Neural progenitor cell (in vitro differentiated cells): ENCODE measurements at regions not wholly inside any gene's neighbourhood (a gene's known extent, or its start where the extent isn't known, plus 50 kb on each side); places are given as distances from the start of the nearest gene placed in this dataset.
"Not testable (repeated sequence)": the region's sequence is repeated elsewhere in the genome, so short reads cannot be mapped to it uniquely, and the experiment has no call there.

ENCODE experiments used
- DNase-seq: peaks from one replicate; pipeline ENCODE4 v3.0.0-alpha.2; 2016; ENCODE audit warnings: low spot score
- H2AFZ ChIP-seq: fragments of 200-600 bp; sonication (generic); replicated peaks from 2 replicates; pipeline ENCODE4 v1.6.1; 2016; ENCODE audit warnings: antibody characterized with exemption
- H3F3A ChIP-seq: fragments of 200-600 bp; sonication (generic); 2 replicates; pipeline ENCODE4 v1.6.1; 2016; ENCODE audit warnings: antibody characterized with exemption, low read depth
- H3K27ac ChIP-seq: fragments of 200-600 bp; sonication (generic); 2 replicates; pipeline ENCODE4 v1.5.1; 2016; ENCODE audit warnings: mild to moderate bottlenecking
- H3K27me3 ChIP-seq: fragments of 200-600 bp; sonication (generic); 2 replicates; pipeline ENCODE4 v1.6.1; 2016; ENCODE audit warnings: mild to moderate bottlenecking, moderate library complexity
- H3K36me3 ChIP-seq: fragments of 200-600 bp; sonication (generic); 2 replicates; pipeline ENCODE4 v1.5.1; 2016
- H3K4me1 ChIP-seq: fragments of 200-600 bp; sonication (generic); 2 replicates; pipeline ENCODE4 v1.6.1; 2016; ENCODE audit warnings: mixed run types
- H3K4me2 ChIP-seq: fragments of 200-600 bp; sonication (generic); 2 replicates; pipeline ENCODE4 v1.6.1; 2016
- H3K4me3 ChIP-seq: fragments of 200-600 bp; sonication (generic); 2 replicates; pipeline ENCODE4 v1.5.1; 2016
- H3K79me2 ChIP-seq: fragments of 200-600 bp; sonication (generic); 2 replicates; pipeline ENCODE4 v1.6.1; 2016; ENCODE audit warnings: low read depth
- H3K9ac ChIP-seq: fragments of 200-600 bp; sonication (generic); 2 replicates; pipeline ENCODE4 v1.6.1; 2016
- H3K9me3 ChIP-seq: fragments of 200-600 bp; sonication (generic); 2 replicates; pipeline ENCODE4 v1.5.1; 2016; ENCODE audit warnings: low read depth
- H4K20me1 ChIP-seq: fragments of 200-600 bp; sonication (generic); 2 replicates; pipeline ENCODE4 v1.6.1; 2016; ENCODE audit warnings: low read depth
- H3K27ac Mint-ChIP-seq: 3 replicates; pipeline ENCODE4 v1.8.0; 2021; ENCODE audit warnings: mixed read lengths
- H3K27me3 Mint-ChIP-seq: 2 replicates; pipeline ENCODE4 v1.8.0; 2022; ENCODE audit warnings: low read depth, mild to moderate bottlenecking, inconsistent platforms, moderate library complexity, mixed read lengths; ENCODE audit not compliant: insufficient read depth
- H3K36me3 Mint-ChIP-seq: 3 replicates; pipeline ENCODE4 v1.8.0; 2021; ENCODE audit warnings: mixed read lengths
- H3K4me1 Mint-ChIP-seq: 3 replicates; pipeline ENCODE4 v1.8.0; 2021; ENCODE audit warnings: mixed read lengths
- H3K4me3 Mint-ChIP-seq: 3 replicates; pipeline ENCODE4 v1.8.0; 2021; ENCODE audit warnings: mild to moderate bottlenecking, moderate library complexity, mixed read lengths
- H3K9me3 Mint-ChIP-seq: 3 replicates; pipeline ENCODE4 v1.8.0; 2020; ENCODE audit warnings: mixed read lengths
- EZH2 ChIP-seq: fragments of 200-600 bp; sonication (generic); IDR thresholded peaks from 2 replicates; pipeline ENCODE4 v1.6.1; 2017; ENCODE audit warnings: antibody characterized with exemption, mild to moderate bottlenecking, moderate library complexity
- EZH2phosphoT487 ChIP-seq: fragments of 200-600 bp; sonication (generic); IDR thresholded peaks from 2 replicates; pipeline ENCODE4 v1.6.1; 2017; ENCODE audit warnings: antibody characterized with exemption
- TF ChIP-seq, protein P1 (sequence below): fragments of 200-600 bp; sonication (generic); IDR thresholded peaks from 2 replicates; pipeline ENCODE4 v1.5.1; 2017; ENCODE audit warnings: antibody characterized with exemption, mild to moderate bottlenecking

GRCh38 chr15:92751528-92751927 lies 96.0 kb upstream of the FAM174B start:
- Histone ChIP-seq H3K4me3 (no peak overlapping the region), H3K79me2 (no peaks in the 10 kb centered on the region), H3K27me3 (no peaks in the 10 kb centered on the region), H4K20me1 (no peaks in the 10 kb centered on the region), H3K27ac (no peak overlapping the region), H3K9ac (no peak overlapping the region), H3F3A (no peaks in the 10 kb centered on the region), H3K36me3 (no peaks in the 10 kb centered on the region), H3K4me1 (no peaks in the 10 kb centered on the region), H3K9me3 (no peaks in the 10 kb centered on the region), H2AFZ (no peak overlapping the region), H3K4me2 (no peak overlapping the region)
- Mint-ChIP-seq H3K27ac (no peak overlapping the region), H3K4me1 (no peaks in the 10 kb centered on the region), H3K27me3 (no peaks in the 10 kb centered on the region), H3K4me3 (no peak overlapping the region), H3K36me3 (no peaks in the 10 kb centered on the region), H3K9me3 (peaks cover 4% of the 10 kb centered on the region)
- TF ChIP-seq EZH2phosphoT487 (no peak), EZH2 (no peak)
- TF ChIP-seq, protein P1, sequence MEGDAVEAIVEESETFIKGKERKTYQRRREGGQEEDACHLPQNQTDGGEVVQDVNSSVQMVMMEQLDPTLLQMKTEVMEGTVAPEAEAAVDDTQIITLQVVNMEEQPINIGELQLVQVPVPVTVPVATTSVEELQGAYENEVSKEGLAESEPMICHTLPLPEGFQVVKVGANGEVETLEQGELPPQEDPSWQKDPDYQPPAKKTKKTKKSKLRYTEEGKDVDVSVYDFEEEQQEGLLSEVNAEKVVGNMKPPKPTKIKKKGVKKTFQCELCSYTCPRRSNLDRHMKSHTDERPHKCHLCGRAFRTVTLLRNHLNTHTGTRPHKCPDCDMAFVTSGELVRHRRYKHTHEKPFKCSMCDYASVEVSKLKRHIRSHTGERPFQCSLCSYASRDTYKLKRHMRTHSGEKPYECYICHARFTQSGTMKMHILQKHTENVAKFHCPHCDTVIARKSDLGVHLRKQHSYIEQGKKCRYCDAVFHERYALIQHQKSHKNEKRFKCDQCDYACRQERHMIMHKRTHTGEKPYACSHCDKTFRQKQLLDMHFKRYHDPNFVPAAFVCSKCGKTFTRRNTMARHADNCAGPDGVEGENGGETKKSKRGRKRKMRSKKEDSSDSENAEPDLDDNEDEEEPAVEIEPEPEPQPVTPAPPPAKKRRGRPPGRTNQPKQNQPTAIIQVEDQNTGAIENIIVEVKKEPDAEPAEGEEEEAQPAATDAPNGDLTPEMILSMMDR, result no peak
- no peak for DNase-seq

DNA sequence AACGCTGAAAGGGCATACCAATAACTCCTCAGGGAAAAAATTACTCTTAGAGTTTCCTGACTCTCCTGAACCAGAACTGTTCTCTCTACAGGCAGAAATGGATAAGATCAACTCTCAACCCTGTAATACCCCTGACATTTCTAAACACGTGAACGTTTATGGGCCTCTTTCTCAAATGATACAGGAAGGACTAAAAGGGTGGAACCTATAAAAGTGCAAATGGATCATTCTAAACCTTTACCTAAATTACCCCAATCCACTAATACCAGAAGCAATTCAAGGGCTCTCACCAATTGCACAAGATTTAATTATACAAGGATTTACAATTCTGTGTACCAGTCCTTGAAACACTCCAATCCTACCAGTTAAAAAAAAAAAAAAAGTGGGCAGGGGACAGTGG lies 98.0 kb upstream of the FAM174B start:
- H3K4me1 ChIP-seq, result no peaks in the 10 kb centered on the region
- no peaks in the 10 kb centered on the region for H3K27me3 Mint-ChIP-seq
- no peak overlapping the region for H3K4me3 ChIP-seq
- no peaks in the 10 kb centered on the region for H3K27me3 ChIP-seq
- no peaks in the 10 kb centered on the region for H3K9me3 ChIP-seq
- no peaks in the 10 kb centered on the region for H3K4me1 Mint-ChIP-seq
- H3K4me2 ChIP-seq, result no peak overlapping the region
- H3K4me3 Mint-ChIP-seq, result no peak overlapping the region
- H3K9ac ChIP-seq, result no peak overlapping the region
- H2AFZ ChIP-seq, result no peak overlapping the region
- no peaks in the 10 kb centered on the region for H4K20me1 ChIP-seq
- H3K36me3 ChIP-seq, result no peaks in the 10 kb centered on the region
- H3K27ac ChIP-seq, result no peak overlapping the region
- no peaks in the 10 kb centered on the region for H3K79me2 ChIP-seq
- H3K27ac Mint-ChIP-seq, result no peak overlapping the region
- DNase-seq, result no peak
- peaks cover 4% of the 10 kb centered on the region for H3K9me3 Mint-ChIP-seq
- H3F3A ChIP-seq, result no peaks in the 10 kb centered on the region
- TF ChIP-seq EZH2phosphoT487 (no peak), EZH2 (no peak)
- TF ChIP-seq, protein P1, result no peak
- H3K36me3 Mint-ChIP-seq, result no peaks in the 10 kb centered on the region

- Mint-ChIP-seq H3K9me3 (peaks cover 3% of the 10 kb centered on the region), H3K27ac (no peak overlapping the region), H3K4me1 (no peaks in the 10 kb centered on the region), H3K36me3 (peaks cover 2% of the 10 kb centered on the region), H3K4me3 (no peak overlapping the region), H3K27me3 (peaks cover 2% of the 10 kb centered on the region)
- no peak for DNase-seq
- Histone ChIP-seq H3K27ac (no peak overlapping the region), H3K36me3 (no peaks in the 10 kb centered on the region), H3K4me1 (no peaks in the 10 kb centered on the region), H3K9me3 (no peaks in the 10 kb centered on the region), H3K4me2 (no peak overlapping the region), H3K9ac (no peak overlapping the region), H3K27me3 (no peaks in the 10 kb centered on the region), H2AFZ (no peak overlapping the region), H3K4me3 (no peak overlapping the region), H4K20me1 (no peaks in the 10 kb centered on the region), H3F3A (no peaks in the 10 kb centered on the region), H3K79me2 (no peaks in the 10 kb centered on the region)
- TF ChIP-seq, protein P1, result no peak
- TF ChIP-seq EZH2, result no peak
- no peak for TF ChIP-seq EZH2phosphoT487
Observed at GRCh38 chr15:92763459-92763858, 107.9 kb upstream of the FAM174B start.

DNA sequence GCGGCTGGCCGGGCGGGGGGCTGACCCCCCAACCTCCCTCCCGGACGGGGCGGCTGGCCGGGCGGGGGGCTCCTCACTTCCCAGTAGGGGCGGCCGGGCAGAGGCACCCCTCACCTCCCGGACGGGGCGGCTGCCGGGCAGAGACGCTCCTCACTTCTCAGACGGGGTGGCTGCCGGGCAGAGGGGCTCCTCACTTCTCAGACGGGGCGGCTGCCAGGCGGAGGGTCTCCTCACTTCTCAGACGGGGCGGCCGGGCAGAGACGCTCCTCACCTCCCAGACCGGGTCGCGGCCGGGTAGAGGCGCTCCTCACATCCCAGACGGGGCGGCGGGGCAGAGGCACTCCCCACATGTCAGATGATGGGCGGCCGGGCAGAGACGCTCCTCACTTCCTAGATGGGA lies 112.6 kb upstream of the FAM174B start:
- not testable (repeated sequence) for H3K36me3 ChIP-seq, H2AFZ ChIP-seq, H3K4me1 Mint-ChIP-seq, H3K4me2 ChIP-seq, H3K27me3 ChIP-seq, H3K36me3 Mint-ChIP-seq, H3K9ac ChIP-seq, H3K27me3 Mint-ChIP-seq, DNase-seq, H3K4me3 ChIP-seq, H3K9me3 ChIP-seq, H3K4me1 ChIP-seq, H3K79me2 ChIP-seq, H3K9me3 Mint-ChIP-seq, H3F3A ChIP-seq, H4K20me1 ChIP-seq, H3K4me3 Mint-ChIP-seq, H3K27ac ChIP-seq, H3K27ac Mint-ChIP-seq
